AG04450 (cell line): ENCODE measurements at regions not wholly inside any gene's neighbourhood (a gene's known extent, or its start where the extent isn't known, plus 50 kb on each side); places are given as distances from the start of the nearest gene placed in this dataset.

Source experiments
- CTCF ChIA-PET: fragments of 300-600, 350-600 bp; formaldehyde crosslinking; extraction: SDS; loops from one replicate; lab custom pipeline; 2022; ENCODE audit warnings: antibody characterized with exemption, inconsistent platforms; lab: Charles Lee
- POLR2A ChIA-PET: fragments of 350-600 bp; formaldehyde crosslinking; extraction: SDS; loops from one replicate; lab custom pipeline; 2021; ENCODE audit warnings: antibody characterized with exemption, inconsistent platforms; lab: Yijun Ruan, JAX
- DNase-seq: peaks from one replicate; pipeline ENCODE4 v3.0.0-alpha.2; 2011; ENCODE audit warnings: low read depth, low spot score
- H3K27ac ChIP-seq: one replicate; pipeline ENCODE4 v1.5.1; 2012; ENCODE audit warnings: low read depth, low read length, control low read depth
- H3K27me3 ChIP-seq: one replicate; pipeline ENCODE4 v1.6.0; 2012; ENCODE audit warnings: low read length; ENCODE audit not compliant: control insufficient read depth, insufficient read depth
- H3K4me3 ChIP-seq: 2 replicates; pipeline ENCODE4 v1.5.1; 2011; ENCODE audit warnings: mild to moderate bottlenecking, low read depth, low read length, control low read depth
- H3K9me3 ChIP-seq: 2 replicates; pipeline ENCODE4 v1.5.1; 2012; ENCODE audit warnings: low read length; ENCODE audit not compliant: control insufficient read depth, insufficient read depth
- CTCF ChIP-seq: IDR thresholded peaks from 2 replicates; pipeline ENCODE4 v1.5.1; 2011; ENCODE audit warnings: low read depth, low read length, control low read depth, inconsistent platforms

GRCh38 chr9:21684831-21685362 is 117.5 kb upstream of the MTAP start:
- no peaks in the 10 kb centered on the region for H3K27me3 ChIP-seq
- no peak overlapping the region for H3K27ac ChIP-seq
- ChIA-PET POLR2A (no interaction called here), CTCF (interaction anchor here (1.2 kb wide), 1 partner anchor 104 kb away, joined by 7 read pairs; no protein-coding TSS in a partner anchor)
- no peak for TF ChIP-seq CTCF
- H3K4me3 ChIP-seq = no peak overlapping the region
- DNase-seq = no peak
- no peaks in the 10 kb centered on the region for H3K9me3 ChIP-seq

- H3K27ac ChIP-seq = no peak overlapping the region
These were observed 116.9 kb upstream of the MTAP start for GRCh38 chr9:21685502-21685901.

GRCh38 chr9:21686738-21687137 is 115.7 kb upstream of the MTAP start:
- no peak for DNase-seq
- CTCF ChIA-PET = interaction anchor here (0.6 to 1.6 kb wide), 3 partner anchors 9 to 552 kb away, joined by 3 to 6 read pairs (median 3); no protein-coding TSS in a partner anchor
- POLR2A ChIA-PET = no interaction called here

More at GRCh38 chr9:21685502-21685901, 116.9 kb upstream of the MTAP start:
- H3K9me3 ChIP-seq = no peaks in the 10 kb centered on the region
- no peak for TF ChIP-seq CTCF
- CTCF ChIA-PET = interaction anchor here (1.2 to 1.6 kb wide), 2 partner anchors 8 to 24 kb away, joined by 3 to 6 read pairs; no protein-coding TSS in a partner anchor
- POLR2A ChIA-PET = no interaction called here
- DNase-seq = no peak
- H3K4me3 ChIP-seq = no peak overlapping the region
- no peaks in the 10 kb centered on the region for H3K27me3 ChIP-seq

GRCh38 chr9:21687351-21687750 is 115.1 kb upstream of the MTAP start:
- no peak overlapping the region for H3K4me3 ChIP-seq
- H3K27ac ChIP-seq = no peak overlapping the region
- no peak for DNase-seq
- CTCF ChIA-PET = interaction anchor here (0.6 to 4.6 kb wide), 2 partner anchors 21 to 551 kb away, joined by 3 to 21 read pairs; no protein-coding TSS in a partner anchor
- POLR2A ChIA-PET = interaction anchor here (0.6 kb wide), 1 partner anchor 167 kb away, joined by 3 read pairs; no protein-coding TSS in a partner anchor
- no peak for TF ChIP-seq CTCF
- H3K9me3 ChIP-seq = no peaks in the 10 kb centered on the region
- H3K27me3 ChIP-seq = no peaks in the 10 kb centered on the region

More at GRCh38 chr9:21686738-21687137, 115.7 kb upstream of the MTAP start:
- Histone ChIP-seq H3K9me3 (no peaks in the 10 kb centered on the region), H3K4me3 (no peak overlapping the region), H3K27ac (no peak overlapping the region), H3K27me3 (no peaks in the 10 kb centered on the region)
- TF ChIP-seq CTCF = no peak
